GM12878 (cell line): ENCODE measurements at regions not wholly inside any gene's neighbourhood (a gene's known extent, or its start where the extent isn't known, plus 50 kb on each side); places are given as distances from the start of the nearest gene placed in this dataset.

Experiments
- ATAC-seq: fragments of 200-7000 bp; cut with Tn5 transposase; 3 replicates; pipeline ENCODE4 v1.9.1; 2020; ENCODE audit warnings: mild to moderate bottlenecking, moderate library complexity
- BruUV-seq: library from RNA; stranded (reverse); fragments of 400-500 nt; replicated peaks from 2 replicates; lab custom pipeline; 2021; lab: Mats Ljungman, UMichigan
- CTCF ChIA-PET: fragments of 300-600 bp; sonication (Branson Sonifier 250); formaldehyde crosslinking; extraction: SDS; loops from one replicate; lab custom pipeline; 2021; ENCODE audit warnings: inconsistent platforms; lab: Yijun Ruan, JAX
- POLR2A ChIA-PET: fragments of 350-600 bp; formaldehyde crosslinking; extraction: SDS; loops from one replicate; lab custom pipeline; 2021; ENCODE audit warnings: inconsistent platforms; lab: Charles Lee
- RAD21 ChIA-PET: fragments of 300-600 bp; sonication (Branson Sonifier 250); formaldehyde crosslinking; loops from one replicate; lab custom pipeline; 2023; ENCODE audit warnings: antibody characterized with exemption; ENCODE audit not compliant: unreplicated experiment; lab: Charles Lee
- SMC1A ChIA-PET: fragments of 300-600 bp; sonication (Branson Sonifier 250); formaldehyde crosslinking; loops from one replicate; lab custom pipeline; 2023; ENCODE audit not compliant: unreplicated experiment, uncharacterized antibody; lab: Charles Lee
- DNase-seq: peaks from one replicate; pipeline ENCODE4 v3.0.0-alpha.2; 2011; ENCODE audit warnings: low read depth, low spot score
- FAIRE-seq: peaks from 3 replicates; lab custom pipeline; 2011; peaks lifted over from hg19 to GRCh38; lab: Jason Lieb, UNC
- H2AFZ ChIP-seq: 2 replicates; pipeline ENCODE4 v1.6.0; 2011; ENCODE audit warnings: low read depth, low read length, control low read depth; ENCODE audit not compliant: control insufficient read depth
- H3K27ac ChIP-seq: 2 replicates; pipeline ENCODE4 v1.5.1; 2011; ENCODE audit warnings: control low read depth; ENCODE audit not compliant: control insufficient read depth, insufficient read depth
- H3K27me3 ChIP-seq, 2 experiments: replicated peaks in 1 of 2; 2 replicates each; pipeline versions ENCODE4 v1.6.0 to v1.6.1; 2011; ENCODE audit warnings: low read length in 1 of 2; ENCODE audit not compliant: control insufficient read depth in 2 of 2, insufficient read depth in 2 of 2
- H3K36me3 ChIP-seq, 2 experiments: 2 replicates each; pipeline ENCODE4 v1.5.1; 2011; ENCODE audit warnings: low read length in 1 of 2; ENCODE audit not compliant: control insufficient read depth in 2 of 2, insufficient read depth in 2 of 2
- H3K4me1 ChIP-seq: 2 replicates; pipeline ENCODE4 v1.6.1; 2011; ENCODE audit warnings: mild to moderate bottlenecking, low read length, moderate library complexity, mixed read lengths; ENCODE audit not compliant: control insufficient read depth, insufficient read depth
- H3K4me2 ChIP-seq: 2 replicates; pipeline ENCODE4 v1.6.0; 2011; ENCODE audit warnings: control low read depth; ENCODE audit not compliant: control insufficient read depth, insufficient read depth
- H3K4me3 ChIP-seq: fragments of 200-600 bp; sonication (generic); 2 replicates; pipeline ENCODE4 v1.5.1; 2016
- H3K79me2 ChIP-seq: 2 replicates; pipeline ENCODE4 v1.6.0; 2011; ENCODE audit warnings: low read length; ENCODE audit not compliant: control insufficient read depth, insufficient read depth
- H3K9ac ChIP-seq: 2 replicates; pipeline ENCODE4 v1.8.0; 2011; ENCODE audit warnings: low read length, control low read depth, mixed read lengths; ENCODE audit not compliant: control insufficient read depth, insufficient read depth
- H3K9me3 ChIP-seq: replicated peaks from 3 replicates; pipeline ENCODE4 v1.5.1; 2011; ENCODE audit warnings: mild to moderate bottlenecking, low read length; ENCODE audit not compliant: control insufficient read depth, insufficient read depth
- H4K20me1 ChIP-seq: 2 replicates; pipeline ENCODE4 v1.6.0; 2011; ENCODE audit not compliant: control insufficient read depth, insufficient read depth
- ATF7 ChIP-seq: fragments of 450-650 bp; IDR thresholded peaks from 2 replicates; pipeline ENCODE4 v1.6.1; 2016; ENCODE audit warnings: low read depth, mild to moderate bottlenecking
- BACH1 ChIP-seq: fragments of 450-650 bp; IDR thresholded peaks from 2 replicates; pipeline ENCODE4 v1.6.1; 2017; ENCODE audit warnings: mild to moderate bottlenecking, borderline replicate concordance
- BCL11A ChIP-seq: IDR thresholded peaks from 2 replicates; pipeline ENCODE4 v1.6.1; 2011; ENCODE audit warnings: low read depth, low read length
- GABPA ChIP-seq: IDR thresholded peaks from 2 replicates; pipeline ENCODE4 v1.6.1; 2014; ENCODE audit warnings: antibody characterized with exemption, low read depth, mild to moderate bottlenecking, inconsistent platforms
- HDGF ChIP-seq: fragments of 450-650 bp; IDR thresholded peaks from 2 replicates; pipeline ENCODE4 v1.6.1; 2016; ENCODE audit warnings: antibody characterized with exemption
- HSF1 ChIP-seq: fragments of 150-350 bp; IDR thresholded peaks from 2 replicates; pipeline ENCODE4 v1.6.1; 2014; ENCODE audit warnings: mild to moderate bottlenecking, low read depth, low read length
- IKZF1 ChIP-seq: fragments of 450-650 bp; conservative IDR thresholded peaks from 2 replicates; pipeline ENCODE4 v1.6.1; 2017; ENCODE audit warnings: antibody characterized with exemption, mild to moderate bottlenecking
- JUND ChIP-seq: IDR thresholded peaks from 2 replicates; pipeline ENCODE4 v1.6.1; 2012; ENCODE audit warnings: low read depth, mild to moderate bottlenecking, low read length, improper control_type of control experiment, moderate library complexity
- KAT2A ChIP-seq: conservative IDR thresholded peaks from 2 replicates; pipeline ENCODE4 v1.6.1; 2011; ENCODE audit warnings: low read depth, low read length; ENCODE audit not compliant: control insufficient read depth
- NBN ChIP-seq: fragments of 450-650 bp; IDR thresholded peaks from 2 replicates; pipeline ENCODE4 v1.6.1; 2016
- NFYB ChIP-seq: IDR thresholded peaks from 2 replicates; pipeline ENCODE4 v1.6.1; 2011; ENCODE audit warnings: low read depth, mild to moderate bottlenecking, low read length, improper control_type of control experiment, moderate library complexity; ENCODE audit not compliant: insufficient read depth
- NR2C2 ChIP-seq: IDR thresholded peaks from 2 replicates; pipeline ENCODE4 v1.6.1; 2011; ENCODE audit warnings: borderline replicate concordance, low read depth; ENCODE audit not compliant: control insufficient read depth, insufficient read length
- POLR2AphosphoS2 ChIP-seq: IDR thresholded peaks from 2 replicates; pipeline ENCODE4 v1.6.1; 2011; ENCODE audit warnings: low read depth, mild to moderate bottlenecking, low read length, improper control_type of control experiment, moderate library complexity
- POLR2AphosphoS5 ChIP-seq: IDR thresholded peaks from 2 replicates; pipeline ENCODE4 v1.6.1; 2011; ENCODE audit warnings: mild to moderate bottlenecking, low read length, inconsistent platforms
- RBBP5 ChIP-seq: fragments of 200-600 bp; sonication (generic); conservative IDR thresholded peaks from 2 replicates; pipeline ENCODE4 v1.6.1; 2016
- SP1 ChIP-seq: IDR thresholded peaks from one replicate; pipeline ENCODE4 v1.6.1; 2011; ENCODE audit warnings: low read depth, low read length
- STAT1 ChIP-seq: fragments of 450-650 bp; conservative IDR thresholded peaks from 2 replicates; pipeline ENCODE4 v1.6.1; 2014; ENCODE audit warnings: antibody characterized with exemption, mild to moderate bottlenecking
- TAF1 ChIP-seq: IDR thresholded peaks from 2 replicates; pipeline ENCODE4 v1.6.1; 2011; ENCODE audit warnings: mild to moderate bottlenecking, low read depth, low read length, borderline replicate concordance
- TCF7 ChIP-seq: IDR thresholded peaks from 2 replicates; pipeline ENCODE4 v1.6.1; 2014; ENCODE audit warnings: antibody characterized with exemption, borderline replicate concordance
- YY1 ChIP-seq: IDR thresholded peaks from 2 replicates; pipeline ENCODE4 v1.6.1; 2011; ENCODE audit warnings: low read depth, mild to moderate bottlenecking, low read length
- ZSCAN29 ChIP-seq: fragments of 450-650 bp; IDR thresholded peaks from 2 replicates; pipeline ENCODE4 v1.6.1; 2017; ENCODE audit warnings: mild to moderate bottlenecking, moderate library complexity
- WGBS: methylation state at CpG from one replicate; pipeline ENCODE4 v1.1.6; 2016; ENCODE audit warnings: low lambda C conversion rate; ENCODE audit not compliant: insufficient replicate concordance, insufficient coverage; ENCODE audit errors: missing lambda C conversion rate; 5-methylcytosine and 5-hydroxymethylcytosine counted together
- in situ Hi-C: fragments of 300-500 bp; cut with MboI; formaldehyde crosslinking; loops from 9 replicates; pipeline ENCODE4 v1.14.3; 2018; ENCODE audit warnings: mixed read lengths
- intact Hi-C: fragments of 100-400 bp; cut with micrococcal nuclease; formaldehyde crosslinking; loops from one replicate; pipeline ENCODE4 v1.14.2; 2022; ENCODE audit not compliant: unreplicated experiment

DNA sequence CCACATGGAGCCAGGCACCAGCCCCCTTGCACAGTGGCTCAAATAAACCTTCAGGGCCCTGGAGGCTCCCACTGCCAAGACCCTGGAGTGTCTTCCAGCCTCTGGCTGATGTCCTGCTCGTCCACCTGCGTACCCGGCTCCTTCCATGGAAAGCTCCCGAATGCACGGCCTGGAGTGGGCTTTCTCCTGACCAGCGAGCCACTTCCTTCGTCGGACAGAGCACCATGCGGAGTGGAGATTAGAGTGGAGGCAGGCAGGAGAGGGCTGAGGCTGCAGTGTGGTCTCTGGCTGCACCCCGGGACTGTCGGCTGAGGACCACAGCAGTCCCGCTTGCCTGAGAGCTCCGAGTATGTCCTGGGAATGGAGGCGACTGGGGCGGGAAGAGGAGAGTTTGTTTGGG, 93.7 kb upstream of the SFSWAP start:
- ChIA-PET RAD21 (no interaction called here), SMC1A (no interaction called here), CTCF (no interaction called here), POLR2A (no interaction called here)
- H4K20me1 ChIP-seq, result no peaks in the 10 kb centered on the region
- H3K9ac ChIP-seq, result no peak overlapping the region
- in situ Hi-C loops, result no loop called here
- DNase-seq (no peak), FAIRE-seq (no peak), ATAC-seq (no peak)
- no peak overlapping the region for H3K4me3 ChIP-seq
- 63% methylated on average over 15 of the region's 15 CpGs for WGBS
- no peaks in the 10 kb centered on the region for H3K36me3 ChIP-seq
- TF ChIP-seq ATF7 (no peak), TCF7 (no peak), TAF1 (no peak), NR2C2 (no peak), SP1 (no peak), IKZF1 (no peak)
- H3K79me2 ChIP-seq, result no peaks in the 10 kb centered on the region
- no peak overlapping the region for H3K4me2 ChIP-seq
- no peak overlapping the region for H2AFZ ChIP-seq
- BruUV-seq, result no TSS peak
- H3K4me1 ChIP-seq, result no peaks in the 10 kb centered on the region; the same call in 1 of the 2 replicates
- no peaks in the 10 kb centered on the region for H3K9me3 ChIP-seq
- intact Hi-C loops, result no loop called here
- H3K27me3 ChIP-seq, result peaks cover 2 to 5% of the 10 kb centered on the region in 2 experiments; a peak in 3 of 4 replicates
- no peak overlapping the region for H3K27ac ChIP-seq

DNA sequence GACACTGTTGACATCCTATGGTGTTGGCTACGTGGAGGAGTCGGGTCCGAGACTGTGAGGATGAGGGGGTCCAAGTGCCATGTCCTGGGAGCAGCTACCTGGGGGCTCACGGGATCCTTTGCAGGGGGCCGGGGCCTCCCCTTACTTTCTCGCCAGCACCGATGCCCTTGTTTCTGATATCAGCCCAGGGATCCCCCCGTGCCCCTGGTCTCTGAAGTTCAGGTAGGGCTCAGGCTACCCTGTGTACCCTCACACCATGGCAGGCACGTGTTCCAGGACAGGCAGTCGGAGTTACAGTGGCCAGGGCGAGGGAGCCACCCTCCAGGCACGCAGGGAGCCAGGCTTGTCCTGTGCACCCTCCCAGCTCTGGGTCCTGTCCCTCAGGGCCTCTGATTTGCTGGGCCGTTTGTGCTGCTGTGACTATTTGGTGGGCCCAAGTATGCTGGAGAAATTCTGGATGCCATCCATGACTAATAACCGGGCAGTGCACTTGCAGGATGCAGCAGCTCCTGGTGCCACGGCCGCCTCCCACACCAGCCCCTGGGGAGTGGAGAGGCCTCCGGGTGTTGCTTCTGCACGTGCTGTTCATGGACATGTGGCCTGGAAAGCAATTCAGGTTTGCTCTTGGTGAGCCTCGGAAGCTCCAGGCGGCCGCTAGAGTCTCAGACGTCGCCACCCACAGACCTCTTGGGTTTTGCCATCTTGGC, 93.1 kb upstream of the SFSWAP start:
- Histone ChIP-seq H4K20me1 (no peaks in the 10 kb centered on the region), H3K79me2 (no peaks in the 10 kb centered on the region), H3K4me2 (no peak overlapping the region), H2AFZ (no peak overlapping the region), H3K4me3 (no peak overlapping the region), H3K36me3 (no peaks in the 10 kb centered on the region), H3K4me1 (no peaks in the 10 kb centered on the region; the same call in 1 of the 2 replicates), H3K9me3 (no peaks in the 10 kb centered on the region), H3K27ac (no peak overlapping the region), H3K9ac (no peak overlapping the region), H3K27me3 (peaks cover 2 to 5% of the 10 kb centered on the region in 2 experiments; a peak in 3 of 4 replicates)
- intact Hi-C loops (no loop called here), in situ Hi-C loops (no loop called here)
- DNase-seq (no peak), ATAC-seq (no peak), FAIRE-seq (no peak)
- no TSS peak for BruUV-seq
- POLR2A ChIA-PET, result no interaction called here
- SMC1A ChIA-PET, result no interaction called here
- RAD21 ChIA-PET, result no interaction called here
- CTCF ChIA-PET, result no interaction called here
- 39% methylated on average over 23 of the region's 23 CpGs for WGBS
- TF ChIP-seq BACH1, result no peak
- TF ChIP-seq JUND, result no peak
- TF ChIP-seq HSF1, result no peak
- no peak for TF ChIP-seq YY1
- TF ChIP-seq RBBP5, result no peak
- no peak for TF ChIP-seq HDGF
- TF ChIP-seq ZSCAN29, result no peak
- TF ChIP-seq POLR2AphosphoS2, result no peak
- TF ChIP-seq BCL11A, result no peak
- no peak for TF ChIP-seq STAT1
- no peak for TF ChIP-seq NBN
- no peak for TF ChIP-seq NFYB
- TF ChIP-seq KAT2A, result no peak
- TF ChIP-seq POLR2AphosphoS5, result no peak
- TF ChIP-seq GABPA, result no peak
